NT2/D1 (cell line): ENCODE measurements at regions not wholly inside any gene's neighbourhood (a gene's known extent, or its start where the extent isn't known, plus 50 kb on each side); places are given as distances from the start of the nearest gene placed in this dataset.

Experiments used
- SUZ12 ChIP-seq: IDR thresholded peaks from 2 replicates; pipeline ENCODE4 v1.6.1; 2011; ENCODE audit not compliant: insufficient read length, insufficient read depth; ENCODE audit errors: extremely low read depth
- YY1 ChIP-seq: IDR thresholded peaks from 2 replicates; pipeline ENCODE4 v1.6.1; 2011; ENCODE audit not compliant: insufficient read length, insufficient read depth
- ZNF274 ChIP-seq: IDR thresholded peaks from 2 replicates; pipeline ENCODE4 v1.6.1; 2011; ENCODE audit warnings: mild to moderate bottlenecking, low read depth, low read length

- TF ChIP-seq SUZ12 (no peak), YY1 (no peak), ZNF274 (no peak)
Observed at GRCh38 chr21:35943752-35944151, 116.6 kb downstream of the SETD4 start.
